ENCODE measurements at regions not wholly inside any gene's neighbourhood (a gene's known extent, or its start where the extent isn't known, plus 50 kb on each side); places are given as distances from the start of the nearest gene placed in this dataset.

DNA sequence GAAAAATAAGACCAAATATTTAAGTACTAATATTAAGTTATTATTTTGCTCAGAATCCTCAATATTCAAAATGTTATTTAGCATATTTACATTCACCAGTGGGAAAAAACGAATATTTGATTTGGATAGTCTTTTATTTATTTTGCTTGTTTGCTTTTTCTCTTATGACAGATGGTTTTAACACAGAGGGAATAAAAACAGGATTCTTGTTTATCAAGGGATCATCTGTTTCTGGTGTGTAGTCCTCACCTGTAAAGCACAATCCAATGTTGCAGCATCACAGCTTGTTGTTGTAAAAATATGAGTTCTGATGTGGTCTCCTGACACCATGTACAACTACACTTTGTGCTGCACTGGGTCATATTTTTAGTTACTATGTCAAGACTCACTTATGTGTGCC, 103.9 kb downstream of the AVPR1A start:
- TF ChIP-seq, protein P1, sequence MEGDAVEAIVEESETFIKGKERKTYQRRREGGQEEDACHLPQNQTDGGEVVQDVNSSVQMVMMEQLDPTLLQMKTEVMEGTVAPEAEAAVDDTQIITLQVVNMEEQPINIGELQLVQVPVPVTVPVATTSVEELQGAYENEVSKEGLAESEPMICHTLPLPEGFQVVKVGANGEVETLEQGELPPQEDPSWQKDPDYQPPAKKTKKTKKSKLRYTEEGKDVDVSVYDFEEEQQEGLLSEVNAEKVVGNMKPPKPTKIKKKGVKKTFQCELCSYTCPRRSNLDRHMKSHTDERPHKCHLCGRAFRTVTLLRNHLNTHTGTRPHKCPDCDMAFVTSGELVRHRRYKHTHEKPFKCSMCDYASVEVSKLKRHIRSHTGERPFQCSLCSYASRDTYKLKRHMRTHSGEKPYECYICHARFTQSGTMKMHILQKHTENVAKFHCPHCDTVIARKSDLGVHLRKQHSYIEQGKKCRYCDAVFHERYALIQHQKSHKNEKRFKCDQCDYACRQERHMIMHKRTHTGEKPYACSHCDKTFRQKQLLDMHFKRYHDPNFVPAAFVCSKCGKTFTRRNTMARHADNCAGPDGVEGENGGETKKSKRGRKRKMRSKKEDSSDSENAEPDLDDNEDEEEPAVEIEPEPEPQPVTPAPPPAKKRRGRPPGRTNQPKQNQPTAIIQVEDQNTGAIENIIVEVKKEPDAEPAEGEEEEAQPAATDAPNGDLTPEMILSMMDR (IDR thresholded peaks at IDR 0.05), result no peak
- TF ChIP-seq POLR2A (IDR thresholded peaks at IDR 0.05), result no peak
- intact Hi-C loops (cut with DNase I), result no loop called here

DNA sequence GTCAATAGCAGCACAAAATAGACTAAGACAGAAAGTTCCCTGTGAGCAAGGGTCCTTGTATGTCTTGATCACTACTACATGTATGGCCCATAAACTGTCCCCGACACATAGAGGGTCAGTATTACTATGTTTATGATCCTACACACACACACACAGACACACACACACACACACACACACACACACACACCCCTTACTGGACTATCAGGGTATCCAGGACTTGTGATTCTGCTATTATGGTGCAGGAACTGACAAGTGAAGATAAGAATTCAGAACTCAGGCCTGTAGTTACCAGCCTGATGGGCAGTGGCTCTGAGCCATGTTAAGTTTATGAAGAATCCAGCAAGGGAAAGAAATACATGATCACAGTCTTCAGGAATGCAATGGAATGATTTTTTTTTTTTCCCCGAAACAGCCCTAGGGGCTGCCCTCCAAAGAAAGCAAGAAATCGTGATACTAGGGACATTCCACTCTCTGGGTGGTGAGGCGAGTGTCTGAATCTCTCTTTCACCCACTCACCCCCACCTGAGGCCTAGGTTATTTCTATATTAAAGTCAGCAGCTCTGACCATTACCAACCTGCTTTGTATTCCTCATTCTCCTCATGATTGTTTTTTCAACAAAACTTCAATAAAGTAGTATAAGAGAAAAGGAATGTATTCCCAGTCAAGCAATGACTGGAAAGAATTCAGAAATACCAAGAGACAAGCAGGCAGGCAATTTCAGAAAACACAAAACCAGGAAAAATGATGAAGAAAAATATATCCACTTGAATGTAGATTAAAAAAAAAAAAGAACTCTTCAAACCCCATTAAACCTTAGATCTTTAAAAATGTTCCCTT, 105.8 kb downstream of the AVPR1A start:
- H3K27me3 ChIP-seq, result no peaks in the 10 kb centered on the region
- H3K36me3 ChIP-seq, result no peaks in the 10 kb centered on the region
- DNase-seq (no peak), ATAC-seq (no peak)
- 63 to 82% (median 72%) methylated on average over 4 of the region's 4 CpGs for WGBS, 4 donors
- H3K9me3 ChIP-seq, result peaks cover 0 to 8% (median 0%) of the 10 kb centered on the region in 12 donors
- TF ChIP-seq POLR2A (IDR thresholded peaks at IDR 0.05), result no peak
- TF ChIP-seq, protein P1 (IDR thresholded peaks at IDR 0.05), result no peak
- no peak overlapping the region for H3K27ac ChIP-seq
- no peak overlapping the region for H3K4me3 ChIP-seq
- intact Hi-C loops (cut with DNase I), result no loop called here
- no peaks in the 10 kb centered on the region for H3K4me1 ChIP-seq

More for the DNA sequence above, 103.9 kb downstream of the AVPR1A start:
- 0 to 1% (median 0%) methylated on average over 1 of the region's 1 CpG for WGBS, 4 donors
- Histone ChIP-seq H3K27me3 (no peaks in the 10 kb centered on the region), H3K4me1 (no peaks in the 10 kb centered on the region), H3K9me3 (peaks cover 0 to 8% (median 0%) of the 10 kb centered on the region in 12 donors), H3K4me3 (no peak overlapping the region), H3K27ac (no peak overlapping the region), H3K36me3 (no peaks in the 10 kb centered on the region)
- ATAC-seq (no peak), DNase-seq (no peak)

DNA sequence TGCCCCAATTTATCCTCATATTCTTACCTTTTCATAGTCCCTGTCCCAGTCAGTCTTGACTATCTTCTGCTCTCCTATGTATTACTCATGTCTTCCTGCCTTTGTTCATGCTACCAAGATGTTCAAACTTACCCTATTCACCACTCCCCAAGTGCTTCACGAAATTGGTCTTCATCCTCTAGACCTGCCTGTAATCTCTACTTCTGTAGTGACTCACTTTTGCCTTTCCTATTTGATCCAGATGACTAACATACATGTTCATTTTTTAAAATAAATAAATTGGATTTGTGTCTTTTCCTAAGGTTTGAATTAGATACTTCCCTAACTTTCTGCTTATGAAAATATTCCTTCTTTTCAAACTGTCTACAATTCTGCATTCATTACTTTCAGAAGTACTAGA, 107.7 kb upstream of the PPM1H start:
- 59 to 72% (median 61%) methylated on average over 1 of the region's 1 CpG for WGBS, 4 donors
- H3K9me3 ChIP-seq, result peaks cover 0 to 8% (median 0%) of the 10 kb centered on the region in 12 donors
- no peaks in the 10 kb centered on the region for H3K36me3 ChIP-seq
- H3K4me3 ChIP-seq, result no peak overlapping the region
- ATAC-seq, result no peak
- TF ChIP-seq POLR2A (IDR thresholded peaks at IDR 0.05), result no peak
- TF ChIP-seq, protein P1 (IDR thresholded peaks at IDR 0.05), result no peak
- H3K27me3 ChIP-seq, result no peaks in the 10 kb centered on the region
- H3K27ac ChIP-seq, result no peak overlapping the region
- intact Hi-C loops (cut with DNase I), result no loop called here
- no peak for DNase-seq
- no peaks in the 10 kb centered on the region for H3K4me1 ChIP-seq

DNA sequence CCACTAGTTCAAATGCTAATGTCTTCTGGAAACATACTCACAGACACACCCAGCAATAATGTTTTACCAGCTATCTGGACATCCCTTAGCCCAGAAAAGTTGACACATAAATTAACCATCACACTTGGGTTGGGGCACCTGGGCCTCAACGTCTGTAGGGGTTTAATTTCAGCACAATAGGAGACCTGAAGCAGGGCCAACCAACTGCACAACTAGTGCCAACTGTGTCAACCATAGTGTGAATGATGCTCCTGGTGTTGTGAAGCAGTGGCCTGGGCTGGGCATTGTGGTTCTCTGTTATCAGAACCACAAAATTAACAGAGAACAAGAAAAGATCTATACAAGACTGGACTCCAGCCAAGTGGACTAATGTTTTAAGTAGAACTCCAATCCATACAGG, 106.7 kb upstream of the PPM1H start:
- H3K4me3 ChIP-seq, result no peak overlapping the region
- no peaks in the 10 kb centered on the region for H3K4me1 ChIP-seq
- DNase-seq (no peak), ATAC-seq (no peak)
- no peak overlapping the region for H3K27ac ChIP-seq
- WGBS, 4 donors, result 40 to 83% (median 67%) methylated on average over 1 of the region's 1 CpG
- H3K9me3 ChIP-seq, result peaks cover 0 to 8% (median 0%) of the 10 kb centered on the region in 12 donors
- no peaks in the 10 kb centered on the region for H3K27me3 ChIP-seq
- intact Hi-C loops (cut with DNase I), result no loop called here
- TF ChIP-seq, protein P1 (IDR thresholded peaks at IDR 0.05), result no peak
- no peak for TF ChIP-seq POLR2A (IDR thresholded peaks at IDR 0.05)
- H3K36me3 ChIP-seq, result no peaks in the 10 kb centered on the region
